Kidney epithelial cell (primary cell): ENCODE measurements at regions not wholly inside any gene's neighbourhood (a gene's known extent, or its start where the extent isn't known, plus 50 kb on each side); places are given as distances from the start of the nearest gene placed in this dataset.
"Not testable (repeated sequence)": the region's sequence is repeated elsewhere in the genome, so short reads cannot be mapped to it uniquely, and the experiment has no call there.

Source experiments
- DNase-seq: peaks from one replicate; pipeline ENCODE4 v3.0.0-alpha.2; 2010; ENCODE audit warnings: low read depth
- H3K27me3 ChIP-seq: 2 replicates; pipeline ENCODE4 v1.6.0; 2011; ENCODE audit warnings: low read length; ENCODE audit not compliant: control insufficient read depth, insufficient read depth
- H3K36me3 ChIP-seq: 2 replicates; pipeline ENCODE4 v1.5.1; 2011; ENCODE audit warnings: low read length; ENCODE audit not compliant: control insufficient read depth, insufficient read depth
- H3K4me3 ChIP-seq: 2 replicates; pipeline ENCODE4 v1.5.1; 2011; ENCODE audit warnings: low read depth, mild to moderate bottlenecking, control low read depth, low read length
- CTCF ChIP-seq: IDR thresholded peaks from 2 replicates; pipeline ENCODE4 v1.5.1; 2011; ENCODE audit warnings: mild to moderate bottlenecking, moderate library complexity, low read length, control low read depth, inconsistent platforms; ENCODE audit not compliant: insufficient read depth, poor library complexity, severe bottlenecking

DNA sequence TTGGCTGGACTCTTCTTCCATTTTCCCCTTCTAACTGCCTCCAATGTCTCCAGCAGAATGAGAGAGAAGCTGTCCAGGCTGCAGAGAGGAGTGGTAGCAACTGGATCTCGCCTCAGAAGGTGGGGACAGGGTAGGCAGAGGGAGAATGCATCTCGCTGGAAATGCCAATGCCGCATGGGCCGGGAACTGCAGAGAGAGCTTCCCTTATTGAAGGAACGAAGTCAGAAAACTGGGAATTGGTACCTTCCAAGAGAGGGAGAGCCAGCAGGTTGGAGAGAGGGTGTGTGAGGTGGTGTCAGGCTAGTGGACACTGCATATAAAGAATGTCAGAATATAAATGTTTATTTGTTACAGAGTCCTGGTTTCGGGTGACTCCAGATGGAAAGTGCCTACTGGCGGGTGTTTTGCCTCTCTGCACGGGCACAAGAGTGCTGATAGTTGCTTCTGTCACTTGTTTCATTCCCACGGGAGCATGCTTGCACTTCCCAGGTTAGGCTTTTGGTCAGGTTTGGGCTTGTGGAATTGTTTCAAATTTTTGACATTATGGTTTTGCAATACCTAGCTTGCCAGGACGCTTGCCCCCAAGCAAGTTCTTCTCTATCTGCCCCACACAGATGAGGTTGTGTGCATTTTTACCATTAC is 156.8 kb upstream of the STS start:
- no peak for TF ChIP-seq CTCF
- Histone ChIP-seq H3K36me3 (no peaks in the 10 kb centered on the region), H3K27me3 (no peaks in the 10 kb centered on the region), H3K4me3 (no peak overlapping the region)
- DNase-seq: no peak

GRCh38 chrX:6989858-6990257 is 157.7 kb upstream of the STS start:
- no peak for TF ChIP-seq CTCF
- H3K4me3 ChIP-seq: no peak overlapping the region
- H3K27me3 ChIP-seq: no peaks in the 10 kb centered on the region
- no peaks in the 10 kb centered on the region for H3K36me3 ChIP-seq
- DNase-seq: no peak

DNA sequence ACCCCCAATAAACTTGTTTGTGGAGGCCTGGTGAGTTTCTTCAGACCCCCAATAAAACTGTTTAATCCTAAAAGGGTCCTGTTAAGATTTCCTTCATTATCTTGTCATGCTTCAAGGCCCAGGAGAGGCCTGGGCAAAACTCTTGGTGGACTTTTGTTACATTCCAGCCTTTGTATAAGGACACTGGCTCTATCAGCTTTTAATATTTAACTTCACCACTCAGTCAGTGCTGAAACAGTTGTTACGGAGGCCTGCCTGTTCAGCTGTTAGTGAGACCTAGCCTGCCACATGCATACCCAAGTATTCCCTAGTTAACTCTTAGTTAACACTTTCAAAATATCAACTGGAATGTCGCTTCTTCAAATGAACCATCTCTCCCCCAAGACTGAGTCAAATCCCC is 158.8 kb upstream of the STS start:
- not testable (repeated sequence) for H3K4me3 ChIP-seq, DNase-seq, H3K27me3 ChIP-seq, H3K36me3 ChIP-seq

GRCh38 chrX:6986915-6987314 is 160.6 kb upstream of the STS start:
- TF ChIP-seq CTCF: no peak
- no peaks in the 10 kb centered on the region for H3K36me3 ChIP-seq
- no peak for DNase-seq
- H3K4me3 ChIP-seq: no peak overlapping the region
- H3K27me3 ChIP-seq: no peaks in the 10 kb centered on the region

GRCh38 chrX:6985537-6985936 is 162.0 kb upstream of the STS start:
- DNase-seq: no peak
- Histone ChIP-seq H3K4me3 (no peak overlapping the region), H3K36me3 (no peaks in the 10 kb centered on the region), H3K27me3 (no peaks in the 10 kb centered on the region)
- no peak for TF ChIP-seq CTCF

DNA sequence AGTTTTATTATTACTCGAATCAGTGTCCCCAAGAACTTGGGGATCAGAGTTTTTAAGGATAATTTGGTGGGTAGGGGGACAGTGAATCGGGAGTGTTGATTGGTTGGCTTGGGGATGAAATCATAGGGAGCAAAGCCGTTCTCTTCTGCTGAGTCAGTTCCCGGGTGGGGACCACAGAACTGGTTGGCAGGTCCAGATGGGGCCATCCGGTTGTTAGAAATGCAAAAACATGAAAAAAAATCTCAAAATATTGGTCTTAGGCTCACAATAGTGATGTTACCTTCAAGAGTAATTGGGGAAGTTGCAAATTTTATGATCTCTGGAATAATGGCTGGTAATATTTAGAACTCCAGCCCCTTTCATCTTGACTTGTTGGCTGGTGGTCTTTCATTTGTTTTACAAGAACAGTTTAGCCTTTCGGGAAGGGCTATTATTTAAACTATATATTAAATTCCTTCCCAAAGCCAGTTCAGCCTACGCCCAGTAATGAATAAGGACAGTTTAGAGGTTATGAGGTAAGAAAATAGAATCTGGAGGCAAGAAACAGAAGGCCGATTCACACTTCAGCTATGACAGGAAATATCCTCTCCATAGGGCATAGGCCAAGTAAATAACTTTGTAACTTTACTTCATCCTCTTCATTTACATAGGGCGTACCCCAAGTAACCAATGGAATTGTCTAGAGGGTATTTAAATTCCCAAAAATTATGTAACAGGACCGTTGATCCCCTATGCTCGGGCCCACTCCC is 164.1 kb upstream of the STS start:
- no peak for TF ChIP-seq CTCF
- Histone ChIP-seq H3K36me3 (no peaks in the 10 kb centered on the region), H3K27me3 (no peaks in the 10 kb centered on the region), H3K4me3 (no peak overlapping the region)
- DNase-seq: no peak
